ENCODE measurements at regions not wholly inside any gene's neighbourhood (a gene's known extent, or its start where the extent isn't known, plus 50 kb on each side); places are given as distances from the start of the nearest gene placed in this dataset.
"Not testable (repeated sequence)": the region's sequence is repeated elsewhere in the genome, so short reads cannot be mapped to it uniquely, and the experiment has no call there.

DNA sequence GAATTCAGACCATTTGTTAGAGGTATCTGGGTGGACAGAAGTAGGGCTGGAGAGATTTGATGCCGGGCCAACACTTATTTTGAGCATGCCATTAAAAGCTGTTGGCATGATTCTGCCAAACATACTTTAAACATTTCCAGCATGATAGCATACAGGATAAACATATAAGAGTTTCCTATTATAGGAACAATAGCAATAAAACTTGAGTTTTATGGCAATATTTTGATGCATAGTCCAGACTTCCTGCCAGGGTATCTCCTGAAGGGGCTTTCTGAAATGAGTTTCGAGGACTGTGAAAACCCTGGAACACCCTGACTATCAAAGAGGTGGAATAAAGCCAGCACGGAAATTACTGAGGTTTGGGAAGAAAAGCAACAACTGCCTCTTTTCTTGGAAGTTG, 1398.0 kb upstream of the NXPH2 start:
- peak; percentile 23 for DNase-seq

DNA sequence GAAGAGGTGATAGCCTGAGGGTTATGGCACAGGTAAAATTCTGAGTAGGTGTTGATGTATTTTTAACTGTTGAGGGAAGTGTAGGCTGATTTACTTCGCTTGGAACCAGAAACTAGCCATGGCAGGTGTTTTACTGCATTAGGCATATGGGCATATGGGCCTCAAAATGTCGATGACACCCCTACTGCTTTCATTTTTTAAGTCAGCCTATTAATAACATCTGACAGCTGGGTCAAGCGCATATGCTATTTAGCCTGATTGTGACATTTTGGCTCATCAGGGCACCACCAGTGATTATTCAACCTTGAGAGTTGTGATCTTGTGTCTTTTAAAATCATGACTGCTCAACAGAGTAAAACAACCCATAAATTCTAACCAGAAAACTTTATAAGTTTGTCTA, 1396.9 kb upstream of the NXPH2 start:
- no peak for DNase-seq

DNA sequence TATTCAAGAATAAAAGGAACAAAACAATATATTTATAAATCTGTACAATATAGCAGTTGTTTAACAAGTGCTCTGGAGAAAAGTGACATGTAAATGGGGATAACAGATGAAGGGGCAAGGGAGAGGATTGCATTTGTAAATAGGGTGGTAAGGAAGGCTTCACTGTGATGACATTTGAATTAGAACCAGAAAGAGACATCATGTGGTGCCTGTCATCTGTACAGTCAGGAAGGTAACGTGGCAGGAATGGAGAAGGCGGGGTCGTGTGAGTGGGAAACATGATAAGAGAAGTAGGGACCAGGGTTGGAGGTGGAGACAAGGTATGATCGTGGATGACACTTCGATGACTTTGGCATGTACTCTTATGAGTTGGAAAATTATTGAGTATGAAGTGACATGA, 1393.6 kb upstream of the NXPH2 start:
- DNase-seq, result no peak

DNA sequence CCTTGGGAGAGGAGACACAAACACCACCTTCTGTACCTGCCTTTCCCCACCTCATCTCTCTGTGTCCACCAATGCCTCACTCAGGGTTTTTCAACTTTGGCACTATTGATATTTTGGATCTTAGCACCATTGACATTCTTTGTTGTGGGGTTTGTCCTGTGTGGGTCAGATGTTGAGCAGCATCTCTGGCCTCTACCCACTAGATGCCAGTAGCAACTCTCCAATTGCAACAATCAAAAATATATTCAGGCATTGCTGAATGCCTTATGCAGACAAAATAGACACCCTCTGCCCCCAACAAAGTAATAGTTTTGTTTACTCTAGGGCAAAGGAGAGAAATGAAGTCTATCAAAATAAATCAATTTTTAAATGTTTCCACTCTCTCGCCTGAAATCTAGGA, 1384.3 kb upstream of the NXPH2 start:
- no peak for DNase-seq

DNA sequence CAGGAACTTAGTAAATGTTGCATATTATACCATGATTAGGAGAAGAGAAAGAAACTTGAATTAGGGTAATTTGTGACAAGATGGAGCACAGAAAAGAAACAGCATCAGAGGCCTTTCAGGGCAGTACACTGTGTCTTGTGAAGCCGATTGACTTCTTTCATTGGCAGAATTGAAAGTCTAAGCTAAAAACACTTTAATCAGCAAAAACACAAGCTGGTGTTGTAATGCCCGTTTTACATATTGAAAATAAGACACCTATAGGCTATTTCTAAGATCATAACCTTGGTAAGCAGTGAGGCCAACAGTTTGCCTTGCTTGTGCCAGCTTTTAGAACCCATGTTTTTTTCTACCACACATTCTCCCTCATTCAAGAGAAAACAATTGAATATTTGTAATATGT, 1378.1 kb upstream of the NXPH2 start:
- no peak for DNase-seq

DNA sequence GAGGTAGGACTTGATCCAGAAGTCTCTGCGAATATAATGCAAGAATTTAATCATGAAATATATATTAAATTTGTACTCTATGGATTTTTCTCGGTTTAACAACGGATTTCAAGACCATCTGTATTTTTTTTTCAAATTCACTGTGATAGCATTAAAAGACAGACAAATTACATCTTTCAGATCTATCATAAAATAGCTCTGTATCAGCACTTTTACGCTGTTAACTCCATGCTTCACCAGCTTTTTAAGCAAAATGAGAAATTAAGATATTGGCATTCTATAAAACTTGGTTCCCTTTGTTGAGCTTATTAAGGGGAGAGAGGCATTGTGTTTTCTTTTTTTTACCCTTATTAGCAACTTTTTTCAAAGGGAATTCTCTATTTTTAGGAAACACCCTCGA, 1377.6 kb upstream of the NXPH2 start:
- no peak for DNase-seq

DNA sequence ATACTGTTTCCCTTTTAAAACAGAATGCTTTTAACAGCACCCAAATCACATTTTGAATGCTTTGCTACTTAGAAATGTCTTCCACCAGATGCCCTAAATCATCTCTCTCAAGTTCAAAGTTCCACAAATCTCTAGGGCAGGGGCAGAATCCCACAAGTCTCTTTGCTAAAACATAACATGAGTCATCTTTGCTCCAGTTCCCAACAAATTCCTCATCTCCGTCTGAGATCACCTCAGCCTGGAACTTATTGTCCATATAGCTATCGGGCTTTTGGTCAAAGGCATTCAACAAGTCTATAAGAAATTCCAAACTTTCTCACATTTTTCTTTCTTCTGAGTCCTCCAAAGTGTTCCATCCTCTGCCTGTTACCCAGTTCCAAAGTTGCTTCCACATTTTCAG, 1374.5 kb upstream of the NXPH2 start:
- no peak for DNase-seq

DNA sequence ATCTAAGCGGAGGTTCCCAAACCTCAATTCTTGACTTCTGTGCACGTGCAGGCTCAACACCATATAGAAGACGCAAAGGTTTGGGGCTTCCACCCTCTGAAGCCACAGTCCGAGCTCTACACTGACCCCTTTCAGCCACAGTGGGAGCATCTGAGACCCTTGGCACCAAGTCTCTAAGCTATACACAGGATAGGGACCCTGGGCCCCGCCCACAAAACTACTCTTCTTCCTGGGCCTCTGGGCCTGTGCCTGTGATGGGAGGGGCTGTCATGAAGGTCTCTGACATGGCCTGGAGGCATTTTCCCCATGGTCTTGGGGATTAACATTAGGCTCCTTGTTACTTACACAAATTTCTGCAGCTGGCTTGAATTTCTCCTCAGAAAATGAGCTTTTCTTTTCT, 1374.1 kb upstream of the NXPH2 start:
- no peak for DNase-seq

DNA sequence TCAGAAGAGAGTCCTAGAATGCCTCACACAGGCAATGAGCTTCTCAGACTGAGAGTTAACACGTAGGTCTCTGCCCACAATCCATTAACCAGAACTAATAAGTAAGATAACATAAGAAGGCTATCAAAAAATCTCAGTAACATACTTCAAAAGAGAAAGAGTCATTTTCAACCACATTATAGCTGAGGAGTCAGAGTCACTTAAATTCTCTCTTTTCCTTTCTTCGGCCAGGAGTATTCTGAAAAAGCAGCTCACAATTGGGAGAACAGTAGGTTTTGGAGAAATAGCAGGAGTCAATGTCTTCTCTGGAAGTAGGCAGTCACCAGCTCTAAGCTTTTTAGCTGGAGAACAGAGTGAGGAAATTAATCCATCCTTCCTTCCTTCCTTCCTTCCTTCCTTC, 1364.4 kb upstream of the NXPH2 start:
- DNase-seq, result no peak

DNA sequence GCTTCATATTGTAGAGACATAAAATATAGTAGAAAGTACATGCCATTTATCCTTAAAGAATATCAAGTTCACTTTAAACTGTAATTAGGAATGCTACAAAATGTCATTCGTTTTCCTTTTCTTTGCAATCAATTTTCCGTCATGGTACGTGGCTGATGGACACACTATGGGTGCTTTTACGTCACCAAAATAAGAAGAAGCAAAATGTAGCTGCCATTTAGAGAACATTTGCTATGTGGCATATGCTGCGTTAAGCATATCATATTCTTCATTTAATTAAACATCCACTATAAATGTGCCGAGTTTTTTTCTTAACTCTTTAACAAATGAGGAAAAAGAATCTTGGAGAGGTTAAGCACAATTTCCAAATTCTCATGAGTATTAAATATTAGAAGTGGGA, 1358.5 kb upstream of the NXPH2 start:
- DNase-seq, result no peak

DNA sequence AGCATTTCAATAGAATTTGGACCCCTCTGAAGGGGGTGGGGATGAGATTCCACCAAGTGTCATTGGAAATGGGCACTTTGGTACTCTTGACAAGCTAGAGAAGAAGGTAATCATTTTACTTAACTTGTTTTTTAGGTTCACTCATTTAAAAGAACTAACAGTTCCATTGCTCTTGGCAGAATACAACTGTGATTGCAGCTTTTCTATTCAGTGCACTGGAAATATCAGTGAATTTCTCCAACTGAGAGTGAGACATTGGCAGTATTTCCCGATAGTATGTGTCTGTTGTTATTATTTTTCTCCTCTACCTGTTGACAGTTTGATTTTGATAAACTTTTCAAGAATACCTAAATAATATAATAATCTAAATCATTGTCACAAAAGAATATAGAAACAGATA, 1356.7 kb upstream of the NXPH2 start:
- DNase-seq, result no peak

DNA sequence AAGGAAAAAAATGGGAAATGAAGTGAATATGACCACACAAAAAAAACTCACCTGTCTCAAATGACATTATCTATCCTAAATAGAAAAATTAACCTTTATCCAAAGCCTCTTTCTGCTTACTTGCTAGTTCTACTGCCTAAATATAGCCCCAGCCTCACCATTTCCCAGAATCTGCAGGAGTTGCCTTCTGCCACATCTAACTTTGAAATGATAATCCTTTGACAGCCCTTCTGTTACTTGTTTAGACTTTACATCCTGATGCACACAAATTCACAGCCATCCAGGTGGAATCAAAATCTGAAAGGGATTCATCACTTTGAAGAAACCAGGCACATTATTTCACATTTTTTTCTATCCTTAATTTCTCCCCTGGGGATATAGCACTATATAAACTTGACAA, 1356.2 kb upstream of the NXPH2 start:
- no peak for DNase-seq

DNA sequence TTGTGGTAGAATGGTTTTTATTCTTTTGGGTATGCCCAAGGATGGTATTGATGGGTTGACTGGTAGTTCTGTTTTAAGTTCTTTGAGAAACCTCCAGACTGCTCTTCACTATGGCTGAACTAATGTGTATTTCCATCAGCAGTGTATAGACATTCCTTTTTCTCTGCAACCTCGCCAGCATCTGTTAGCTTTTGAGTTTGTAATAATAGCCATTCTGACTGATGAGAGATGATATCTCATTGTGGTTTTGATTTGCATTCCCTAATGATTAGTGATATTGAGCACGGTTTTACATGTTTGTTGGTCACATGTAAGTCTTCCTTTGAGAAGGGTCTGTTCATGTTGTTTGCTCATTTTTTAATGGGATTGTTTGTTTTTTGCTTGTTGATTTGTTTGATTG, 1348.7 kb upstream of the NXPH2 start:
- no peak for DNase-seq

DNA sequence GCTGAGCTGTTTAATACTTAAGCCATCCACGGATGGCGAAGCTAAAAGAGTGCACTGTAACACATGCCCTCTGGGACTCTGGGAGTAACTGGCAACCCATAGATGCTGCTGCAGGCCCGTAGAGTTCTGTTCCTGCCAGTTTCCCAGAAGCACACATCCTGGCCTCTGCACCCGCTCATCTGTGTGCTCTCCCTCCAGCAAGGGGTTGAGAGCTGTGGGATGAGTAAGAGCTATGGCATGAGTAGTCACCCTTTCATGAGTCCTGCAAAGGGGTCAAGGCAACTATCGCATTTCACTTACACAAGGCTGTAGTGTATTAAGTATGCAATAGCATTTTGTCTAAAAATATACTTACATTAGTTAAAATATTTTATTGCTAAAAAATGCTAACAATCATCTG, 1341.8 kb upstream of the NXPH2 start:
- DNase-seq, result no peak

DNA sequence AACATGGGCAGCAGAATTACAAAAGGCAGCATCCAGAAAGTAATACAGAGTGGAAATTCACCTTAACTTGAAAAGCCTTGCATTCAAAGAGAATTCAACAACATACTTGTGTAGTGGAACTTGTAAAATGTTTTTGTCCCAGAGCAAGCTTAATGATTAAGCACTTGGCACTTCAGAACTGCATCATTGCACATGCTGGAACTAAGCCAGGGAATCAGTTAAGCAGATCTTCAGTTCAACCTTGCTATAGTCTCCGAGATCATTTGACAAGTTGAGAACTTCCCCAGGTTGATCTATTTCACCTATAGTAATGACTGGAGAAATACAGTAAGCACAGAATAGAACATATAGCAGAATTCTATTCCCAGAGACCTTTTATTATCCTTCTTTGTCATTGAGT, 1337.2 kb upstream of the NXPH2 start:
- no peak for DNase-seq

DNA sequence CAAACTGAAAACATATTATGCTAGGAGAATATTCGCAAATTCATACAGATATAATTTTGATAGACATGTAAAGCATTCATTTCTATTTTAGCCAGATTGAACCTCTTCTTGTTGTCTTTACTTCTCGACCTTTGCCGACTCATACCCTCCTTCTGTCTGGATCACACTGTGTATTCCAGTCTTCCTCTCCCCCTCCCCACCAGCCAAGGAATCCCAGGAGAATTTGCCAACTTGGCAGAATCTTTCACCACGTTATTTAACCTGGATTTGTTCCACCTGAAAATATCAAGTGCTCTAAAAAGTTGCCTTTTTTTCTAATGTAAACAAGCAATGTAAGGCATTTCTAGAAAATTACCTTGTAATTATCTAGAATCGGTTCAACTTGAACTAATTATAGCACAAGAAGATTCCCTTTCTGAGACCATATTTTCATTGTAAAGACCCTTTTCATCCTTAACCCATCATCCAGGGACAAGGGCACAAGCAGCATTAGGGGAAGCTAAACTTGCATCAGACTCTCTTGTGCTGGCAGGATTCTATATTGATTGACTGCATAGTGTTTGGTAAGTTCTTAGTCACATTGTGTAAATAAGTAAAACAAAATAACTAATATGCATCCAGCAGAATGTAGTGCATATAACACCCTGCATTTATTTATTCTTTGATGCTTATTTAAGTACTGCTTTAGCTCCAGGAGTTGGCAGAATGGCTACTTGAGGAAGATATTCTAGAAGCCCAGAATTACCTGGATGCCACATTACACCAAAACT, 1328.7 kb upstream of the NXPH2 start:
- no peak for DNase-seq

DNA sequence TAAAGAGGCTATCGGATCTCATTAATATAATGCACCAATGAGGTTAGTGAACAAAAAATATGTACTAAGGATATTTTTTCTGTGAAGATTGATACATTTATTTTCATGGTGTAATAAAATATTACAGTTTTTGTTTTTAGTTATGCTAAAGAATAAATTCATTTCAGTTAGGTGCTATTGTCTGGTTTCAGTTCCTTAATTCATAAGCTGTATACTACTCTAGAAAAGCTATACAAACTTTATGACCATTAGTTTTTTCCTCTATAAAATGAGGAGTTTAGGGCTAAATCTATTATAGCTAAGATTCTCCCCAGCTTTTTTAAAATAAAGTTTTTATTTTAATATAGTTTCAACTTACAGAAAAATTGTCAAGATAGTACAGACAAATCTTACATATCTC, 1311.7 kb upstream of the NXPH2 start:
- DNase-seq, result no peak

DNA sequence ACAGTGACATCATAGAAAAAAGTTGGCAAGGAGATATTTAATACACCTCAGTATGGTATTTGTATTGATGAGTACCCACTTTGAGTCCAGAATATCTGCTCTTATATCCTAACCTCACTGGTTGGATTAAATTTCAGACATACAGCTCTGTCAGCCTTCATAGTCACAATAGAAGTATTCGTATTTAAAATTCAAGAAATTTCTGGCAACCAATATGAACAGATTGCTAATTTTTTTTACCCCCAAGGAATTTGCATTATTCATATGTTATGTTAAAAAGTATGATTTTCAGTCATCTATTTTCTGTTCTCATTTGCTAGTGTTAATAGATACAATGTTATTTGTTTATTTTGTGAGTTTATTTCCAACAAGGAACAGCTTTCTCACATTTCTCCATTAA, 1306.8 kb upstream of the NXPH2 start:
- DNase-seq, result no peak

DNA sequence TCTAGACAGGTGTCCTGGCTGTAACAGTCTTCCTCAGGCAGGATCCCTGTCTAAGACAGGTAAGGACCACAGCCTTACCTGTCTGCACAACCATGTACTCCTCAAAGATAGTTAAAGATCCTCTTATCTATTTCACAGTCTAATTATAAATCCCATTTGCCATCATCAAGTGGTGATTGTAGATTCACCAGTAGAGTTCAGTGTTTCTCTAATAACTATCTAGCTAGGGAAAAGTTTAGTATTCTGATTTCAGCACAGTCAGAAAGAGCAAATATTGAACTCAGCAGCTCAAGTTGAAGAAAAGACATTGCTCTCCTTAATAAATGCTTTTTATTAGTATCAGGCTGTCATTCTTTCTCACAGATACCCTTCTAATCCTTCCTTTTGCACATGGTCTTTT, 1305.5 kb upstream of the NXPH2 start:
- DNase-seq, result no peak

DNA sequence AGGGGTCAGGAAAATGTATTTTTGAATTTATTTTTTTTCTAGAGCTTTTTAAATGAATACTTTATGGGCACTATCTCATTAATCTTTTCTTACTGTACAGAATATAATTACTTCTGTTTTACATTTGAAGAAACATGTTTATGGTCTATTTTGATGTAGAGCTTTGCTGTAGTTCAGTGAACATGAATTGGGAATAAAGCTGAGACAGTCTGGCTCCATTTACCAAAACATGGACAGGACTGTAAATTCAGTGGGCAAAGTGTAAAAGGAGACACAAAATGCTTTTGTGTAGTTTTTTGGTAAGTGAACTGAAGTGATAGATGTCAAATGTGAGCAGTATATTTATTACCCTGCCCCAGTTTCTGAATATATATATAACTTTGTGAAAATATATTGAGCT, 1298.8 kb upstream of the NXPH2 start:
- no peak for DNase-seq

DNA sequence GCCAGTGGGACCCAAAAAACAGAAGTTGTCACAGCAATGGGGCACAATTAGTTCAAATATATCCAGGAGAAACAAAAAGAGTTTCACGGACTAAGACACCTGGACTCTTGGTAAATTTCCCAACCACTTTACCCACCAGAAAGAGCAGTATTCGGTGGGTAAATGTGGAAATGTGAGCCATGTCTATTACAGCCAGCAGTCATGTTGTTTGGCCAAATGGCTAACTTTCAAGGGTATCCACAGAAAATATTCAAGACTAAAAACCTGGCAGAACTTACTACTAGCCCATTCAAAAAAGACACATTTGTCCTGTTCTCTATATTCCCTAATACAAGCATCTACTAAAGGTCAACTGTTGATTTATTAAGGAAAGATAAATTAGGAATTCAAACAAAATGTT, 1296.0 kb upstream of the NXPH2 start:
- DNase-seq, result no peak

DNA sequence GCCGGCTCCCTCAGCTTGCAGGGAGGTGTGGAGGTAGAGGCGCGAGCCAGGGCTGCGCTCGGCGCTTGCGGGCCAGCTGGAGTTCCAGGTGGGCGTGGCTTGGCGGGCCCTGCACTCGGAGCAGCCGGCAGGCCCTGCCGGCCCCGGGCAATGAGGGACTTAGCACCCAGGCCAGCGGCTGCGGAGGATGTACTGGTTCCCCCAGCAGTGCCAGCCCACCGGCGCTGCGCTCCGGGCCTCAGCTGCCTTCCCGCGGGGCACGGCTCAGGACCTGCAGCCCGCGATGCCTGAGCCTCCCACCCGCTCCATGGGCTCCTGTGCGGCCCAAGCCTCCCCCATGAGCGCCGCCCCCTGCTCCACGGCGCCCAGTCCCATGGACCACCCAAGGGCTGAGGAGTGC, 1293.6 kb upstream of the NXPH2 start:
- DNase-seq, result not testable (repeated sequence)

DNA sequence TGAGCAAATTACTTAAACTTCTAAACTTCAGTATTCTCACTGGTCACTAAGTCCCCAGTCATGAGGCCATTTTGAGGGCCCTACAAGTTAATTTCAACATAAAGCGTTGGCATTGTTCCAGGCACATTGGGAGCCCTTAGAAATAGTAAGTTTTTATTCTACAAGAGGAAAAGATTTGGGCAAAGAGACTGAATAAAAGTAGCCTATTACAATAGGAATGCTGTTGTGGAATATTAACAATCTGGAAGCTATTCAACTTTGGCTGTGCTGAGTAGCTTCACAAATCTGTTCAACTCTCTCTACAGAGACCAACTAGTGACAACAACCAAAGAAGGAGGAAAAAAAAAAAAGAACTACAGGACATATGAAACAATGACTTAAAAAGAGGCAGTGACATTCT, 1287.5 kb upstream of the NXPH2 start:
- no peak for DNase-seq

DNA sequence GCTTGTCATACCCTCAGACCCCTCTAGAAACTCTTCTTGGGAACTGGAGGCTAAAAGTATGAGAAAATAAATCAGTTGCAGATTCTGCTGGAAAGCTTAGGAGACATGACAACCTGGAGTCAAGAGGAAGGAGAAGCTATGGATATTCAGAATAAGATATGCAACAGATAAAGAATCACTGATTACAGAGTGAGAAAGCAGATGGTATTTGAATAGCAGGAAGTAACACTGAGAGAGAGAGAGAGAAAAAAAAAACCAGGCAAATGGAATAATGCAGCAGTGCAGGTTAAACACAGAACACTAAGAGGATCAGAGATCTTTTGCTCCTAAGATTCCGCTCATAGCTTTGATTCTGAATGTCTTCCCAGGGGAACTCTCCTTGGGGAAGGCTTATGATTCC, 1284.1 kb upstream of the NXPH2 start:
- DNase-seq, result no peak

DNA sequence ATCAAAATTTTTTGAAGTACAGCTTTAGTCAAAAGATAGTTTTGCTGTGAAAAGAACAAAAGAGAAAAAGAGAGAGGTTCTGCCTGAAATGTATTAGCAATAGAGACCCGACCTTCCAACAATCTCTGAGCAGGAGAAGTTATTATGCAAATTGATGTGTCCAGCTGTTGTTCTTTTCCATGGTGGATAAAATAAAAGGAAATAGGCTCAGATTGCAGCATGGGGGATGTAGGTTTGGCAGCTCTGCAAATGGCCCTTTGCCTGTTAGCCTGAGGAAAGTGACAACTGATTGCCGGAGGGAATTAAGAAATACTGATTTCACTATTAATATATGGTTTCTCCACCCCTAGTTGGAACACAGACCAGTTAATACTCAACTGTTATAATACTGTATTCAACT, 1283.2 kb upstream of the NXPH2 start:
- DNase-seq, result peak; percentile 84

Data from hindlimb muscle (tissue), 1 donor.